H9 (cell line): ENCODE measurements at regions not wholly inside any gene's neighbourhood (a gene's known extent, or its start where the extent isn't known, plus 50 kb on each side); places are given as distances from the start of the nearest gene placed in this dataset.

Experiments used
- DNase-seq: peaks from one replicate; pipeline ENCODE4 v3.0.0-alpha.2; 2017
- H2AFZ ChIP-seq: one replicate; pipeline ENCODE4 v1.6.1; 2013; ENCODE audit warnings: mild to moderate bottlenecking, low read length, control low read depth, moderate library complexity
- H2AK5ac ChIP-seq: 2 replicates; pipeline ENCODE4 v1.6.1; 2013; ENCODE audit warnings: low read length, control low read depth, mixed read lengths; ENCODE audit not compliant: insufficient read length
- H2BK120ac ChIP-seq: one replicate; pipeline ENCODE4 v1.6.1; 2013; ENCODE audit warnings: low read depth, mild to moderate bottlenecking, low read length, control low read depth, inconsistent platforms; ENCODE audit not compliant: poor library complexity, severe bottlenecking
- H2BK12ac ChIP-seq: 2 replicates; pipeline ENCODE4 v1.6.1; 2013; ENCODE audit warnings: low read length, control low read depth, mixed read lengths, low read depth; ENCODE audit not compliant: insufficient read length
- H2BK15ac ChIP-seq: 2 replicates; pipeline ENCODE4 v1.6.1; 2013; ENCODE audit warnings: low read depth, low read length, control low read depth
- H2BK20ac ChIP-seq: one replicate; pipeline ENCODE4 v1.6.1; 2013; ENCODE audit warnings: low read depth, mild to moderate bottlenecking, low read length, control low read depth, inconsistent platforms; ENCODE audit not compliant: poor library complexity, severe bottlenecking
- H2BK5ac ChIP-seq: 2 replicates; pipeline ENCODE4 v1.6.1; 2013; ENCODE audit warnings: low read length, control low read depth, mixed read lengths; ENCODE audit not compliant: insufficient read length
- H3K14ac ChIP-seq: 2 replicates; pipeline ENCODE4 v1.6.1; 2013; ENCODE audit warnings: low read length, control low read depth; ENCODE audit not compliant: insufficient read depth
- H3K18ac ChIP-seq: 2 replicates; pipeline ENCODE4 v1.6.1; 2013; ENCODE audit warnings: low read depth, mild to moderate bottlenecking, mixed read lengths, low read length, control low read depth; ENCODE audit not compliant: insufficient read length
- H3K23ac ChIP-seq: 2 replicates; pipeline ENCODE4 v1.6.1; 2013; ENCODE audit warnings: low read length, control low read depth, mixed read lengths, low read depth; ENCODE audit not compliant: insufficient read length
- H3K23me2 ChIP-seq: 2 replicates; pipeline ENCODE4 v1.6.1; 2013; ENCODE audit warnings: low read depth, mild to moderate bottlenecking, mixed read lengths, low read length, control low read depth; ENCODE audit not compliant: insufficient read length, poor library complexity, severe bottlenecking
- H3K27ac ChIP-seq: 2 replicates; pipeline ENCODE4 v1.5.1; 2013; ENCODE audit warnings: low read length, control low read depth, mixed read lengths, low read depth; ENCODE audit not compliant: insufficient read length
- H3K27me3 ChIP-seq: 2 replicates; pipeline ENCODE4 v1.6.1; 2013; ENCODE audit warnings: low read length, control low read depth, inconsistent platforms; ENCODE audit not compliant: insufficient read depth
- H3K4ac ChIP-seq: 2 replicates; pipeline ENCODE4 v1.6.1; 2013; ENCODE audit warnings: low read depth, mild to moderate bottlenecking, control low read depth, inconsistent platforms, low read length, moderate library complexity
- H3K4me1 ChIP-seq: 2 replicates; pipeline ENCODE4 v1.6.1; 2013; ENCODE audit warnings: low read length, control low read depth, inconsistent platforms; ENCODE audit not compliant: insufficient read depth
- H3K4me2 ChIP-seq: 2 replicates; pipeline ENCODE4 v1.6.1; 2013; ENCODE audit warnings: low read length, control low read depth, mixed read lengths; ENCODE audit not compliant: insufficient read length, insufficient read depth
- H3K56ac ChIP-seq: 2 replicates; pipeline ENCODE4 v1.6.1; 2013; ENCODE audit warnings: low read depth, mild to moderate bottlenecking, mixed read lengths, low read length, control low read depth; ENCODE audit not compliant: insufficient read length
- H3K79me1 ChIP-seq: 2 replicates; pipeline ENCODE4 v1.6.1; 2013; ENCODE audit warnings: low read depth, mild to moderate bottlenecking, moderate library complexity, low read length, control low read depth, inconsistent platforms; ENCODE audit not compliant: insufficient read depth, poor library complexity, severe bottlenecking
- H3K79me2 ChIP-seq: 2 replicates; pipeline ENCODE4 v1.6.1; 2013; ENCODE audit warnings: low read length, control low read depth, inconsistent platforms; ENCODE audit not compliant: insufficient read depth
- H3K9ac ChIP-seq: 2 replicates; pipeline ENCODE4 v1.6.1; 2013; ENCODE audit warnings: low read length, control low read depth, mixed read lengths; ENCODE audit not compliant: insufficient read length; ENCODE audit errors: extremely low read depth
- H3K9me3 ChIP-seq: one replicate; pipeline ENCODE4 v1.6.1; 2013; ENCODE audit warnings: low read depth, low read length, inconsistent platforms; ENCODE audit not compliant: control insufficient read depth
- H3T11ph ChIP-seq: one replicate; pipeline ENCODE4 v1.6.1; 2013; ENCODE audit warnings: mild to moderate bottlenecking, low read length, control low read depth, inconsistent platforms
- H4K20me1 ChIP-seq: one replicate; pipeline ENCODE4 v1.6.1; 2013; ENCODE audit not compliant: control insufficient read depth, insufficient read length, insufficient read depth
- H4K5ac ChIP-seq: 2 replicates; pipeline ENCODE4 v1.6.1; 2013; ENCODE audit warnings: low read depth, mild to moderate bottlenecking, mixed read lengths, low read length, control low read depth; ENCODE audit not compliant: insufficient read length
- H4K8ac ChIP-seq: replicated peaks from 2 replicates; pipeline ENCODE4 v1.6.1; 2013; ENCODE audit warnings: low read length, control low read depth, mixed read lengths, low read depth; ENCODE audit not compliant: insufficient read length
- H4K91ac ChIP-seq: 2 replicates; pipeline ENCODE4 v1.6.1; 2013; ENCODE audit warnings: low read depth, mild to moderate bottlenecking, moderate library complexity, mixed read lengths, low read length, control low read depth; ENCODE audit not compliant: insufficient read length
- H3K27ac Mint-ChIP-seq, 3 experiments: 2 replicates in 2 of 3; 3 replicates in 1 of 3; pipeline ENCODE4 v1.8.0; 2020 to 2021; ENCODE audit warnings: mixed read lengths in 3 of 3, mild to moderate bottlenecking in 1 of 3, moderate library complexity in 1 of 3
- H3K27me3 Mint-ChIP-seq: 2 replicates; pipeline ENCODE4 v1.8.0; 2021; ENCODE audit warnings: low read depth, mild to moderate bottlenecking, moderate library complexity, mixed read lengths
- H3K36me3 Mint-ChIP-seq, 3 experiments: 2 replicates in 2 of 3; 3 replicates in 1 of 3; pipeline ENCODE4 v1.8.0; 2020 to 2021; ENCODE audit warnings: low read depth in 3 of 3, mixed read lengths in 3 of 3; ENCODE audit not compliant: insufficient read depth in 1 of 3
- H3K4me1 Mint-ChIP-seq, 2 experiments: 2 replicates each; pipeline ENCODE4 v1.8.0; 2020; ENCODE audit warnings: mixed read lengths in 2 of 2
- H3K4me3 Mint-ChIP-seq, 2 experiments: 2 replicates in 1 of 2; 3 replicates in 1 of 2; pipeline ENCODE4 v1.8.0; 2020 to 2021; ENCODE audit warnings: mild to moderate bottlenecking in 2 of 2, mixed read lengths in 2 of 2, moderate library complexity in 1 of 2
- H3K9me3 Mint-ChIP-seq, 2 experiments: 2 replicates in 1 of 2; 3 replicates in 1 of 2; pipeline ENCODE4 v1.8.0; 2020; ENCODE audit warnings: mild to moderate bottlenecking in 2 of 2, mixed read lengths in 2 of 2, moderate library complexity in 1 of 2
- CTCF ChIP-seq: fragments of 200-600 bp; sonication (generic); conservative IDR thresholded peaks from 3 replicates; pipeline ENCODE4 v1.8.0; 2021; ENCODE audit warnings: antibody characterized with exemption, mild to moderate bottlenecking
- WGBS: extraction: QIAGEN DNeasy Blood & Tissue Kit; methylation state at CpG from one replicate; pipeline ENCODE4 v1.1.7; 2013; ENCODE audit warnings: missing lambda C conversion rate, low lambda C conversion rate, mixed read lengths; ENCODE audit not compliant: insufficient read length; ENCODE audit errors: extremely low coverage; 5-methylcytosine and 5-hydroxymethylcytosine counted together

- Histone ChIP-seq H4K91ac (no peak overlapping the region), H3K79me1 (no peaks in the 10 kb centered on the region), H3K9me3 (peaks cover 66% of the 10 kb centered on the region), H3K4me1 (no peaks in the 10 kb centered on the region), H3K27ac (no peak overlapping the region), H3K4me2 (no peak overlapping the region), H2BK15ac (no peak overlapping the region), H4K5ac (no peak overlapping the region), H2BK20ac (no peak overlapping the region), H2AK5ac (no peak overlapping the region), H4K8ac (no peak overlapping the region), H3K9ac (no peak overlapping the region), H4K20me1 (no peaks in the 10 kb centered on the region), H3K14ac (no peak overlapping the region), H3K27me3 (no peaks in the 10 kb centered on the region), H3K23ac (no peak overlapping the region), H3K4ac (no peak overlapping the region), H3K18ac (no peak overlapping the region), H3K23me2 (no peaks in the 10 kb centered on the region), H2BK12ac (no peak overlapping the region), H2BK5ac (no peak overlapping the region), H2BK120ac (no peak overlapping the region), H3K56ac (no peak overlapping the region), H2AFZ (no peak overlapping the region), H3T11ph (no peak overlapping the region), H3K79me2 (no peaks in the 10 kb centered on the region)
- peaks cover 81 to 90% of the 10 kb centered on the region in 2 experiments for H3K9me3 Mint-ChIP-seq
- H3K27me3 Mint-ChIP-seq, result peaks cover 5% of the 10 kb centered on the region
- WGBS, result no CpG with 5 or more reads among the region's 9 CpGs
- no peak overlapping the region for H3K4me3 Mint-ChIP-seq
- H3K27ac Mint-ChIP-seq, result no peak overlapping the region
- H3K4me1 Mint-ChIP-seq, result no peaks in the 10 kb centered on the region
- H3K36me3 Mint-ChIP-seq, result peaks cover 21 to 41% (median 28%) of the 10 kb centered on the region in 3 experiments
- TF ChIP-seq CTCF, result no peak
- DNase-seq, result no peak
These were observed 124.5 kb upstream of the USP29 start for GRCh38 chr19:56995303-56995702.
